Lower leg skin (tissue), 3 donors: ENCODE measurements at regions not wholly inside any gene's neighbourhood (a gene's known extent, or its start where the extent isn't known, plus 50 kb on each side); places are given as distances from the start of the nearest gene placed in this dataset.

Experiments
- CTCF ChIP-seq, 3 donors: fragments of 450-650 bp; IDR thresholded peaks; one replicate each; pipeline ENCODE4 v1.5.1; 2016; ENCODE audit warnings: antibody characterized with exemption in 3 of 3, mild to moderate bottlenecking in 3 of 3, moderate library complexity in 2 of 3
- POLR2A ChIP-seq, 2 donors: fragments of 450-650 bp; IDR thresholded peaks; one replicate each; pipeline ENCODE4 v1.6.1; 2016 to 2017; ENCODE audit warnings: antibody characterized with exemption in 2 of 2, mild to moderate bottlenecking in 1 of 2, moderate library complexity in 1 of 2

DNA sequence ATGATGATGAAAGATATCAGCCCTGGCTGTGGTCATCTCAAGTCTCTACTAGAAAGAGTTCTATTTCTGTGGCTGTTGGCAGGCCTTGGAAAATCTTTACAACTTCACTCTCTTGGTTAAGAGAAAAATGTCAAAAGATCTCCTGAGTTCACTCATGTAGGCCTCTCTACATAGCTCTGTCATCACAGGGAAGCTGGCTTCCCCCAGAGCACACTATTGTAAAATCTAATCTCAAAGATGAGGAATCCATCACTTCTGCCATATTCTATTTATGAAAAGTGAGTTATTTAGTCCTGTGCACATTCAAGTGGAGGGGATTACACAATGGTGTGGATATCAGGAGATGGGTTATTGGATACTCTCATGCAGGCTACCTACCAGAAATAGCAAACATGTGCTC is 388.4 kb upstream of the HS3ST1 start:
- TF ChIP-seq CTCF (IDR thresholded peaks at IDR 0.05) (no peak), POLR2A (IDR thresholded peaks at IDR 0.05) (no peak)
